Activated naive CD4-positive, alpha-beta T cell treated with anti-CD3 and anti-CD28 coated beads, Interleukin-2, amount 50 U/mL, for 24 hours (primary cell): ENCODE measurements at regions not wholly inside any gene's neighbourhood (a gene's known extent, or its start where the extent isn't known, plus 50 kb on each side); places are given as distances from the start of the nearest gene placed in this dataset.

Experiments used
- H3K27ac Mint-ChIP-seq: one replicate; pipeline ENCODE4 v1.8.0; 2021; ENCODE audit warnings: mild to moderate bottlenecking, mixed read lengths
- H3K27me3 Mint-ChIP-seq: one replicate; pipeline ENCODE4 v1.8.0; 2021; ENCODE audit warnings: mixed read lengths
- H3K36me3 Mint-ChIP-seq: one replicate; pipeline ENCODE4 v1.8.0; 2021; ENCODE audit warnings: mixed read lengths
- H3K4me1 Mint-ChIP-seq: one replicate; pipeline ENCODE4 v1.8.0; 2021; ENCODE audit warnings: mixed read lengths
- H3K4me3 Mint-ChIP-seq: one replicate; pipeline ENCODE4 v1.8.0; 2021; ENCODE audit warnings: mild to moderate bottlenecking, mixed read lengths
- H3K9me3 Mint-ChIP-seq: one replicate; pipeline ENCODE4 v1.8.0; 2021; ENCODE audit warnings: mixed read lengths

- Mint-ChIP-seq H3K9me3 (peaks cover 4% of the 10 kb centered on the region), H3K27me3 (peaks cover 7% of the 10 kb centered on the region), H3K4me1 (no peaks in the 10 kb centered on the region), H3K27ac (no peak overlapping the region), H3K4me3 (no peak overlapping the region), H3K36me3 (no peaks in the 10 kb centered on the region)
Observed at GRCh38 chr6:169034516-169035167, 219.0 kb downstream of the THBS2 start.

- Mint-ChIP-seq H3K27ac (no peak overlapping the region), H3K9me3 (no peaks in the 10 kb centered on the region), H3K27me3 (peaks cover 7% of the 10 kb centered on the region), H3K4me1 (no peaks in the 10 kb centered on the region), H3K4me3 (no peak overlapping the region), H3K36me3 (no peaks in the 10 kb centered on the region)
Observed at GRCh38 chr6:169029861-169030260, 223.8 kb downstream of the THBS2 start.

- Mint-ChIP-seq H3K4me1 (no peaks in the 10 kb centered on the region), H3K27ac (no peak overlapping the region), H3K36me3 (no peaks in the 10 kb centered on the region), H3K9me3 (no peaks in the 10 kb centered on the region), H3K27me3 (peaks cover 5% of the 10 kb centered on the region), H3K4me3 (no peak overlapping the region)
Observed at GRCh38 chr6:169028343-169028742, 225.3 kb downstream of the THBS2 start.

GRCh38 chr6:169026175-169026574 lies 227.5 kb downstream of the THBS2 start:
- no peak overlapping the region for H3K4me3 Mint-ChIP-seq
- H3K4me1 Mint-ChIP-seq, result no peaks in the 10 kb centered on the region
- H3K27ac Mint-ChIP-seq, result no peak overlapping the region
- H3K9me3 Mint-ChIP-seq, result no peaks in the 10 kb centered on the region
- H3K36me3 Mint-ChIP-seq, result no peaks in the 10 kb centered on the region
- peaks cover 1% of the 10 kb centered on the region for H3K27me3 Mint-ChIP-seq

- peaks cover 3% of the 10 kb centered on the region for H3K27me3 Mint-ChIP-seq
- H3K4me1 Mint-ChIP-seq, result no peaks in the 10 kb centered on the region
- no peaks in the 10 kb centered on the region for H3K36me3 Mint-ChIP-seq
Observed at GRCh38 chr6:169024047-169024660, 229.5 kb downstream of the THBS2 start.

GRCh38 chr6:169023161-169023874 lies 230.3 kb downstream of the THBS2 start:
- Mint-ChIP-seq H3K4me1 (no peaks in the 10 kb centered on the region), H3K27ac (no peak overlapping the region), H3K4me3 (no peak overlapping the region), H3K36me3 (no peaks in the 10 kb centered on the region), H3K27me3 (peaks cover 5% of the 10 kb centered on the region), H3K9me3 (no peaks in the 10 kb centered on the region)

More at GRCh38 chr6:169024047-169024660, 229.5 kb downstream of the THBS2 start:
- H3K4me3 Mint-ChIP-seq, result no peak overlapping the region
- no peak overlapping the region for H3K27ac Mint-ChIP-seq
- no peaks in the 10 kb centered on the region for H3K9me3 Mint-ChIP-seq

- Mint-ChIP-seq H3K4me1 (no peaks in the 10 kb centered on the region), H3K36me3 (peaks cover 6% of the 10 kb centered on the region), H3K27ac (no peak overlapping the region), H3K27me3 (peaks cover 8% of the 10 kb centered on the region), H3K9me3 (peaks cover 9% of the 10 kb centered on the region), H3K4me3 (no peak overlapping the region)
Observed at GRCh38 chr6:169022079-169022478, 231.6 kb downstream of the THBS2 start.

GRCh38 chr6:169020821-169021220 lies 232.8 kb downstream of the THBS2 start:
- H3K4me1 Mint-ChIP-seq, result no peaks in the 10 kb centered on the region
- H3K36me3 Mint-ChIP-seq, result peaks cover 6% of the 10 kb centered on the region
- H3K9me3 Mint-ChIP-seq, result peaks cover 17% of the 10 kb centered on the region
- peaks cover 13% of the 10 kb centered on the region for H3K27me3 Mint-ChIP-seq
- H3K27ac Mint-ChIP-seq, result no peak overlapping the region
- no peak overlapping the region for H3K4me3 Mint-ChIP-seq

GRCh38 chr6:169019727-169020491 lies 233.7 kb downstream of the THBS2 start:
- H3K9me3 Mint-ChIP-seq, result peaks cover 26% of the 10 kb centered on the region
- no peaks in the 10 kb centered on the region for H3K4me1 Mint-ChIP-seq
- H3K27ac Mint-ChIP-seq, result no peak overlapping the region
- no peak overlapping the region for H3K4me3 Mint-ChIP-seq
- peaks cover 21% of the 10 kb centered on the region for H3K27me3 Mint-ChIP-seq
- H3K36me3 Mint-ChIP-seq, result peaks cover 6% of the 10 kb centered on the region

- Mint-ChIP-seq H3K4me3 (no peak overlapping the region), H3K27ac (no peak overlapping the region), H3K4me1 (no peaks in the 10 kb centered on the region), H3K36me3 (peaks cover 6% of the 10 kb centered on the region), H3K9me3 (peaks cover 31% of the 10 kb centered on the region), H3K27me3 (peaks cover 23% of the 10 kb centered on the region)
Observed at GRCh38 chr6:169019111-169019510, 234.5 kb downstream of the THBS2 start.

- H3K36me3 Mint-ChIP-seq, result peaks cover 6% of the 10 kb centered on the region
- peaks cover 36% of the 10 kb centered on the region for H3K9me3 Mint-ChIP-seq
- no peak overlapping the region for H3K27ac Mint-ChIP-seq
- no peak overlapping the region for H3K4me3 Mint-ChIP-seq
- H3K4me1 Mint-ChIP-seq, result no peaks in the 10 kb centered on the region
- H3K27me3 Mint-ChIP-seq, result peaks cover 25% of the 10 kb centered on the region
Observed at GRCh38 chr6:169016758-169017157, 236.9 kb downstream of the THBS2 start.

GRCh38 chr6:169014211-169015197 lies 239.1 kb downstream of the THBS2 start:
- Mint-ChIP-seq H3K27ac (no peak overlapping the region), H3K36me3 (peaks cover 6% of the 10 kb centered on the region), H3K9me3 (peaks cover 36% of the 10 kb centered on the region), H3K4me1 (no peaks in the 10 kb centered on the region), H3K4me3 (no peak overlapping the region), H3K27me3 (peaks cover 22% of the 10 kb centered on the region)

GRCh38 chr6:169009628-169010027 lies 244.0 kb downstream of the THBS2 start:
- Mint-ChIP-seq H3K36me3 (no peaks in the 10 kb centered on the region), H3K27ac (no peak overlapping the region), H3K9me3 (peaks cover 7% of the 10 kb centered on the region), H3K27me3 (peaks cover 6% of the 10 kb centered on the region), H3K4me1 (no peaks in the 10 kb centered on the region), H3K4me3 (no peak overlapping the region)

GRCh38 chr6:169008641-169009257 lies 244.9 kb downstream of the THBS2 start:
- H3K27ac Mint-ChIP-seq, result no peak overlapping the region
- no peaks in the 10 kb centered on the region for H3K4me1 Mint-ChIP-seq
- peaks cover under 1% of the 10 kb centered on the region for H3K9me3 Mint-ChIP-seq
- peaks cover 4% of the 10 kb centered on the region for H3K27me3 Mint-ChIP-seq
- H3K36me3 Mint-ChIP-seq, result no peaks in the 10 kb centered on the region
- no peak overlapping the region for H3K4me3 Mint-ChIP-seq
